ENCODE measurements at regions not wholly inside any gene's neighbourhood (a gene's known extent, or its start where the extent isn't known, plus 50 kb on each side); places are given as distances from the start of the nearest gene placed in this dataset.

- TF ChIP-seq CHD1 (IDR thresholded peaks at IDR 0.05; ENCODE audit: low read depth, low read length), result no peak
- TF ChIP-seq CEBPB (IDR thresholded peaks at IDR 0.05; ENCODE audit: low read depth, low read length), result no peak
- no peak for TF ChIP-seq POLR2A (IDR thresholded peaks at IDR 0.05; ENCODE audit: low read depth, low read length)
- TF ChIP-seq NFE2L2 (IDR thresholded peaks at IDR 0.05; ENCODE audit: low read depth, low read length), result no peak
- Histone ChIP-seq H3K79me1 (ENCODE audit: low read depth in 1 of 2, low read length in 2 of 2) (no peaks in the 10 kb centered on the region), H3K14ac (replicated peaks; ENCODE audit: low read depth, low read length) (no peak overlapping the region), H4K91ac (ENCODE audit: insufficient read depth, low read depth, low read length) (no peak overlapping the region), H3K18ac (ENCODE audit: low read depth, low read length) (no peak overlapping the region), H2AK5ac (ENCODE audit: low read depth, low read length) (no peak overlapping the region), H3K9me1 (ENCODE audit: insufficient read depth, low read length) (no peaks in the 10 kb centered on the region), H2BK15ac (ENCODE audit: low read depth, low read length) (no peak overlapping the region), H3K56ac (ENCODE audit: extremely low read depth, insufficient read depth, low read length) (no peak overlapping the region), H4K20me1 (ENCODE audit: insufficient read depth, low read length) (no peaks in the 10 kb centered on the region), H2BK5ac (ENCODE audit: low read depth, low read length, poor library complexity, severe bottlenecking) (no peak overlapping the region), H3K9me3 (ENCODE audit: control insufficient read depth, insufficient read depth, low read length) (peaks cover 15% of the 10 kb centered on the region), H3K4me1 (ENCODE audit: control insufficient read depth, insufficient read depth, low read length) (no peaks in the 10 kb centered on the region), H3K36me3 (ENCODE audit: control insufficient read depth, insufficient read depth, low read length) (no peaks in the 10 kb centered on the region), H3K27ac (ENCODE audit: insufficient read depth, low read length) (no peak overlapping the region), H3K4me3 (ENCODE audit: insufficient read depth, low read depth, low read length) (no peak overlapping the region), H2AK9ac (replicated peaks; ENCODE audit: low read depth, low read length, poor library complexity) (no peak overlapping the region), H4K5ac (ENCODE audit: low read depth, low read length) (no peak overlapping the region), H3K27me3 (ENCODE audit: control insufficient read depth, insufficient read depth, low read length) (no peaks in the 10 kb centered on the region), H3K4ac (ENCODE audit: low read depth, low read length) (no peak overlapping the region), H4K8ac (ENCODE audit: low read depth in 2 of 2, low read length in 2 of 2) (no peak overlapping the region), H3K23ac (ENCODE audit: low read depth, low read length) (no peak overlapping the region), H3K4me2 (ENCODE audit: low read depth, low read length) (no peak overlapping the region), H2BK20ac (ENCODE audit: low read depth, low read length) (no peak overlapping the region), H2AFZ (replicated peaks; ENCODE audit: low read length, poor library complexity) (no peak overlapping the region), H3K9ac (ENCODE audit: low read depth, low read length) (no peak overlapping the region), H2BK120ac (ENCODE audit: low read depth, low read length) (no peak overlapping the region)
- no peak for ATAC-seq (ENCODE audit: low read depth)
- CTCF ChIA-PET, result no interaction called here
- 0% methylated on average over 1 of the region's 3 CpGs; no CpG with 5 or more reads in 1 of the 2 experiments for WGBS, 2 experiments (ENCODE audit: extremely low coverage in 2 of 2, insufficient read length in 1 of 2)
- no peak for DNase-seq
- dilution Hi-C loops (cut with HindIII; ENCODE audit: low sequenced_read_pairs, unreplicated experiment), result no loop called here
- no TSS peak for BruUV-seq (replicated peaks)
- in situ Hi-C loops (cut with MboI; ENCODE audit: low sequenced_read_pairs), result no loop called here
- intact Hi-C loops (cut with micrococcal nuclease), result no loop called here
- POLR2A ChIA-PET (ENCODE audit: unreplicated experiment), result no interaction called here
These were observed 1082.1 kb upstream of the RBFOX1 start for GRCh38 chr16:6250511-6250910.
